Mucosa of gallbladder (tissue), 1 donor: ENCODE measurements at regions not wholly inside any gene's neighbourhood (a gene's known extent, or its start where the extent isn't known, plus 50 kb on each side); places are given as distances from the start of the nearest gene placed in this dataset.
"Not testable (repeated sequence)": the region's sequence is repeated elsewhere in the genome, so short reads cannot be mapped to it uniquely, and the experiment has no call there.

ENCODE experiments used
- DNase-seq: peaks from one replicate; pipeline ENCODE4 v3.0.0-alpha.2; 2020; ENCODE audit warnings: low spot score
- donor health status: DM: no; HTN: no; CAD: no.

GRCh38 chr4:175033162-175033561 is 115.0 kb downstream of the ADAM29 start:
- no peak for DNase-seq

- DNase-seq = no peak
These were observed 115.8 kb downstream of the ADAM29 start for GRCh38 chr4:175034007-175034406.

GRCh38 chr4:175034986-175035705 is 117.0 kb downstream of the ADAM29 start:
- no peak for DNase-seq

- DNase-seq = no peak
These were observed 117.7 kb downstream of the ADAM29 start for GRCh38 chr4:175035905-175036304.

GRCh38 chr4:175048111-175048784 is 130.1 kb downstream of the ADAM29 start:
- no peak for DNase-seq

GRCh38 chr4:175048906-175049305 is 130.7 kb downstream of the ADAM29 start:
- no peak for DNase-seq

- DNase-seq = no peak
These were observed 133.8 kb downstream of the ADAM29 start for GRCh38 chr4:175051974-175052373.

- DNase-seq = no peak
These were observed 136.8 kb downstream of the ADAM29 start for GRCh38 chr4:175054980-175055379.

- no peak for DNase-seq
These were observed 144.0 kb downstream of the ADAM29 start for GRCh38 chr4:175062183-175062592.

- DNase-seq = no peak
These were observed 147.1 kb downstream of the ADAM29 start for GRCh38 chr4:175065228-175065627.

GRCh38 chr4:175066923-175067627 is 148.9 kb downstream of the ADAM29 start:
- no peak for DNase-seq

- no peak for DNase-seq
These were observed 150.1 kb downstream of the ADAM29 start for GRCh38 chr4:175068266-175068665.

GRCh38 chr4:175070444-175070843 is 152.3 kb downstream of the ADAM29 start:
- DNase-seq = no peak

- DNase-seq = no peak
These were observed 153.0 kb downstream of the ADAM29 start for GRCh38 chr4:175071123-175071522.

GRCh38 chr4:175087145-175087544 is 169.0 kb downstream of the ADAM29 start:
- DNase-seq = no peak

GRCh38 chr4:175090116-175090515 is 172.0 kb downstream of the ADAM29 start:
- no peak for DNase-seq

- no peak for DNase-seq
These were observed 173.5 kb downstream of the ADAM29 start for GRCh38 chr4:175091649-175092048.

GRCh38 chr4:175092114-175092513 is 174.0 kb downstream of the ADAM29 start:
- no peak for DNase-seq

GRCh38 chr4:175093055-175093454 is 174.9 kb downstream of the ADAM29 start:
- not testable (repeated sequence) for DNase-seq

GRCh38 chr4:175103403-175103802 is 185.2 kb downstream of the ADAM29 start:
- no peak for DNase-seq

GRCh38 chr4:175106301-175106700 is 188.1 kb downstream of the ADAM29 start:
- DNase-seq = no peak

- peak; percentile 10 for DNase-seq
These were observed 191.8 kb downstream of the ADAM29 start for GRCh38 chr4:175109933-175110332.
